Vagina (tissue), 2 donors: ENCODE measurements at regions not wholly inside any gene's neighbourhood (a gene's known extent, or its start where the extent isn't known, plus 50 kb on each side); places are given as distances from the start of the nearest gene placed in this dataset.

Experiments used
- DNase-seq, 2 donors: peaks; one replicate each; pipeline ENCODE4 v3.0.0-alpha.2; 2017; ENCODE audit errors: extremely low spot score in 2 of 2
- H3K27ac ChIP-seq: fragments of 200-600 bp; sonication (generic); one replicate; pipeline ENCODE4 v1.5.1; 2019
- H3K27me3 ChIP-seq: fragments of 200-600 bp; sonication (generic); one replicate; pipeline ENCODE4 v1.5.1; 2019
- H3K36me3 ChIP-seq, 2 donors: fragments of 200-600 bp; sonication (generic); one replicate each; pipeline ENCODE4 v1.5.1; 2017 to 2019
- H3K4me1 ChIP-seq: fragments of 200-600 bp; sonication (generic); one replicate; pipeline ENCODE4 v1.5.1; 2019
- H3K4me3 ChIP-seq, 2 donors: fragments of 200-600 bp; sonication (generic); 1 replicate in 1 of 2; 2 replicates in 1 of 2; pipeline ENCODE4 v1.5.1; 2016 to 2019
- H3K9me3 ChIP-seq: fragments of 200-600 bp; sonication (generic); one replicate; pipeline ENCODE4 v1.5.1; 2019
- POLR2A ChIP-seq, 2 donors: fragments of 450-650 bp; IDR thresholded peaks; one replicate each; pipeline ENCODE4 v1.6.1; 2017; ENCODE audit warnings: antibody characterized with exemption in 2 of 2, mild to moderate bottlenecking in 2 of 2, moderate library complexity in 2 of 2
- POLR2AphosphoS5 ChIP-seq, 2 donors: sonication (generic); formaldehyde crosslinking; IDR thresholded peaks; one replicate each; pipeline ENCODE4 v1.9.0; 2017; ENCODE audit warnings: antibody characterized with exemption in 2 of 2, mild to moderate bottlenecking in 2 of 2, low read depth in 1 of 2; ENCODE audit not compliant: insufficient read depth in 1 of 2
- intact Hi-C: fragments of 100-400 bp; cut with DNase I; formaldehyde crosslinking; loops from one replicate; pipeline ENCODE4 v1.15.1; 2023
- TF ChIP-seq, protein P1 (sequence below), 3 experiments: fragments of 450-650 bp in 2 of 3; fragments of 200-600 bp in 1 of 3; sonication (generic) in 1 of 3; IDR thresholded peaks; one replicate each; pipeline ENCODE4 v1.5.1; 2017 to 2019; ENCODE audit warnings: antibody characterized with exemption in 3 of 3, mild to moderate bottlenecking in 2 of 3, moderate library complexity in 2 of 3

- H3K4me1 ChIP-seq = no peaks in the 10 kb centered on the region
- no peaks in the 10 kb centered on the region for H3K9me3 ChIP-seq
- TF ChIP-seq, protein P1, sequence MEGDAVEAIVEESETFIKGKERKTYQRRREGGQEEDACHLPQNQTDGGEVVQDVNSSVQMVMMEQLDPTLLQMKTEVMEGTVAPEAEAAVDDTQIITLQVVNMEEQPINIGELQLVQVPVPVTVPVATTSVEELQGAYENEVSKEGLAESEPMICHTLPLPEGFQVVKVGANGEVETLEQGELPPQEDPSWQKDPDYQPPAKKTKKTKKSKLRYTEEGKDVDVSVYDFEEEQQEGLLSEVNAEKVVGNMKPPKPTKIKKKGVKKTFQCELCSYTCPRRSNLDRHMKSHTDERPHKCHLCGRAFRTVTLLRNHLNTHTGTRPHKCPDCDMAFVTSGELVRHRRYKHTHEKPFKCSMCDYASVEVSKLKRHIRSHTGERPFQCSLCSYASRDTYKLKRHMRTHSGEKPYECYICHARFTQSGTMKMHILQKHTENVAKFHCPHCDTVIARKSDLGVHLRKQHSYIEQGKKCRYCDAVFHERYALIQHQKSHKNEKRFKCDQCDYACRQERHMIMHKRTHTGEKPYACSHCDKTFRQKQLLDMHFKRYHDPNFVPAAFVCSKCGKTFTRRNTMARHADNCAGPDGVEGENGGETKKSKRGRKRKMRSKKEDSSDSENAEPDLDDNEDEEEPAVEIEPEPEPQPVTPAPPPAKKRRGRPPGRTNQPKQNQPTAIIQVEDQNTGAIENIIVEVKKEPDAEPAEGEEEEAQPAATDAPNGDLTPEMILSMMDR (IDR thresholded peaks at IDR 0.05) = no peak
- TF ChIP-seq POLR2AphosphoS5 (IDR thresholded peaks at IDR 0.05; ENCODE audit: insufficient read depth in 1 of 2, low read depth in 1 of 2) (peak in 1 of 2 donors; percentile 59), POLR2A (IDR thresholded peaks at IDR 0.05) (no peak)
- intact Hi-C loops = no loop called here
- no peak overlapping the region for H3K27ac ChIP-seq
- DNase-seq = peak in 1 of 2 donors; percentile 16
- no peaks in the 10 kb centered on the region for H3K36me3 ChIP-seq
- no peak overlapping the region for H3K4me3 ChIP-seq
- no peaks in the 10 kb centered on the region for H3K27me3 ChIP-seq
Measured at GRCh38 chr9:89926691-89927220, 321.9 kb downstream of the GADD45G start.

GRCh38 chr9:89928106-89928505 lies 323.3 kb downstream of the GADD45G start:
- intact Hi-C loops = no loop called here
- DNase-seq = no peak
- Histone ChIP-seq H3K36me3 (no peaks in the 10 kb centered on the region), H3K9me3 (no peaks in the 10 kb centered on the region), H3K27ac (no peak overlapping the region), H3K4me1 (no peaks in the 10 kb centered on the region), H3K27me3 (no peaks in the 10 kb centered on the region), H3K4me3 (no peak overlapping the region)
- TF ChIP-seq, protein P1 (IDR thresholded peaks at IDR 0.05) = no peak
- TF ChIP-seq POLR2A (IDR thresholded peaks at IDR 0.05) (no peak), POLR2AphosphoS5 (IDR thresholded peaks at IDR 0.05; ENCODE audit: insufficient read depth in 1 of 2, low read depth in 1 of 2) (no peak)

DNA sequence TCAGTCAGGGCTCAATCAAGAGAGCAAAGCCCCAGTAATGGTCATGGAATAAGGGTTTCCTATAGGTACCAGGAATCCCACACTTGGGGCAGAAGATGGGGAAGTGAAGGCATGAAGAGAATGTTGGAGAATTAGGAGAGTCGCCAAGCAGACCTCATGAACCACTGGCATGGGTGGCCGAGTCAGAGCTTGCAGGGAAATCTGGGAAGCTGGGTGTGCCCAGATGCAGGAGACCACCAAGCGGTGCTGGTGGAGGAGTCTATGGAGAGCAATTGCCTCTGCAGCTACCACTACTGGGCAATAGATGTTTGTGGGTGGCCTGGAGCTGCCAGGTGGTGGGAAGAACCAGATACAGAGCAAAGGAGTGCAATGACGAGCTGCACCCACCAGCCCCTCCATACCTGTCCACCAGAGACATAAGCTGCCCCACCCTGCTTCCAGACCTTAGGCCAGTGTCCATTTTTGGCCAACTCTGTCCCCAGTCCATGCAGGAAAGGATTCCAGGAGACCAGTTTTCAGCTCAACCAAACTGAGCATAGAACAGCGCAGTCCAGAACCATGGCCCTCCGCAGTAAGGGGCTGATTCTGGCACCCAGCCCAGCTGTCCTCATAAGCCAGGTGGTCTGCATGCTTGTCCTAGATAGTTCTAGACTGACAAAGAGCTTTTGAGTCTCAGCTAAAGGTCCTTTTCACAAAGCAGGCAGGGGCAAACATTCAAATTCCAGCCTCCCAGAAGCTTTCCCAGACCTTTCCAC lies 323.9 kb downstream of the GADD45G start:
- Histone ChIP-seq H3K36me3 (no peaks in the 10 kb centered on the region), H3K27me3 (no peaks in the 10 kb centered on the region), H3K4me1 (no peaks in the 10 kb centered on the region), H3K27ac (no peak overlapping the region), H3K9me3 (no peaks in the 10 kb centered on the region), H3K4me3 (no peak overlapping the region)
- peak in 1 of 2 donors; percentile 84 for DNase-seq
- intact Hi-C loops = no loop called here
- no peak for TF ChIP-seq POLR2AphosphoS5 (IDR thresholded peaks at IDR 0.05; ENCODE audit: insufficient read depth in 1 of 2, low read depth in 1 of 2)
- TF ChIP-seq, protein P1 (IDR thresholded peaks at IDR 0.05) = no peak
- TF ChIP-seq POLR2A (IDR thresholded peaks at IDR 0.05) = no peak

- TF ChIP-seq POLR2A (IDR thresholded peaks at IDR 0.05) (no peak), POLR2AphosphoS5 (IDR thresholded peaks at IDR 0.05; ENCODE audit: insufficient read depth in 1 of 2, low read depth in 1 of 2) (no peak)
- intact Hi-C loops = no loop called here
- Histone ChIP-seq H3K9me3 (no peaks in the 10 kb centered on the region), H3K4me1 (no peaks in the 10 kb centered on the region), H3K27ac (no peak overlapping the region), H3K36me3 (no peaks in the 10 kb centered on the region), H3K4me3 (no peak overlapping the region), H3K27me3 (no peaks in the 10 kb centered on the region)
- peak in 1 of 2 donors; percentile 79 for DNase-seq
Measured at GRCh38 chr9:89929315-89929672, 324.5 kb downstream of the GADD45G start.

GRCh38 chr9:89929673-89930480 lies 325.1 kb downstream of the GADD45G start:
- Histone ChIP-seq H3K9me3 (no peaks in the 10 kb centered on the region), H3K27ac (no peak overlapping the region), H3K36me3 (no peaks in the 10 kb centered on the region), H3K27me3 (no peaks in the 10 kb centered on the region), H3K4me3 (no peak overlapping the region), H3K4me1 (peaks cover 3% of the 10 kb centered on the region)
- intact Hi-C loops = no loop called here
- TF ChIP-seq POLR2AphosphoS5 (IDR thresholded peaks at IDR 0.05; ENCODE audit: insufficient read depth in 1 of 2, low read depth in 1 of 2) (no peak), POLR2A (IDR thresholded peaks at IDR 0.05) (no peak)
- TF ChIP-seq, protein P1 (IDR thresholded peaks at IDR 0.05) = no peak
- DNase-seq = peak in 1 of 2 donors; percentile 52
